LHCN-M2 (cell line): ENCODE measurements at regions not wholly inside any gene's neighbourhood (a gene's known extent, or its start where the extent isn't known, plus 50 kb on each side); places are given as distances from the start of the nearest gene placed in this dataset.
A peak's percentile ranks its signal among the peaks of the same experiment; 100 is the strongest.

Source experiments
- DNase-seq: peaks from one replicate; pipeline ENCODE4 v3.0.0-alpha.2; 2012; ENCODE audit warnings: low read depth

GRCh38 chr6:147755999-147756398, 247.5 kb downstream of the SAMD5 start:
- DNase-seq: no peak

GRCh38 chr6:147756891-147757290, 248.4 kb downstream of the SAMD5 start:
- DNase-seq: no peak

- DNase-seq: no peak
Observed at GRCh38 chr6:147757291-147757690, 248.8 kb downstream of the SAMD5 start.

- DNase-seq: peak; percentile 17
Observed at GRCh38 chr6:147758303-147758702, 249.8 kb downstream of the SAMD5 start.

GRCh38 chr6:147759093-147759492, 250.6 kb downstream of the SAMD5 start:
- peak; percentile 27 for DNase-seq

- no peak for DNase-seq
Observed at GRCh38 chr6:147759536-147759935, 251.0 kb downstream of the SAMD5 start.

- no peak for DNase-seq
Observed at GRCh38 chr6:147765541-147765940, 257.1 kb downstream of the SAMD5 start.

- DNase-seq: no peak
Observed at GRCh38 chr6:147768969-147769368, 260.5 kb downstream of the SAMD5 start.

GRCh38 chr6:147769496-147770087, 261.1 kb downstream of the SAMD5 start:
- DNase-seq: no peak

- no peak for DNase-seq
Observed at GRCh38 chr6:147770221-147770620, 261.7 kb downstream of the SAMD5 start.

- no peak for DNase-seq
Observed at GRCh38 chr6:147772724-147773123, 264.2 kb downstream of the SAMD5 start.

- DNase-seq: no peak
Observed at GRCh38 chr6:147774856-147775255, 266.4 kb downstream of the SAMD5 start.

- no peak for DNase-seq
Observed at GRCh38 chr6:147776631-147777213, 268.2 kb downstream of the SAMD5 start.

GRCh38 chr6:147779624-147780023, 271.1 kb downstream of the SAMD5 start:
- DNase-seq: no peak

GRCh38 chr6:147782302-147782701, 273.8 kb downstream of the SAMD5 start:
- peak; percentile 49 for DNase-seq

- DNase-seq: no peak
Observed at GRCh38 chr6:147784371-147784770, 275.9 kb downstream of the SAMD5 start.

GRCh38 chr6:147787417-147787816, 278.9 kb downstream of the SAMD5 start:
- peak; percentile 11 for DNase-seq

GRCh38 chr6:147789430-147789947, 281.0 kb downstream of the SAMD5 start:
- DNase-seq: no peak

GRCh38 chr6:147793871-147794643, 285.6 kb downstream of the SAMD5 start:
- peak; percentile 6 for DNase-seq

GRCh38 chr6:147802459-147802858, 294.0 kb downstream of the SAMD5 start:
- peak; percentile 3 for DNase-seq

- DNase-seq: no peak
Observed at GRCh38 chr6:147805155-147805554, 296.7 kb downstream of the SAMD5 start.

GRCh38 chr6:147806697-147807096, 298.2 kb downstream of the SAMD5 start:
- DNase-seq: no peak

GRCh38 chr6:147808640-147809039, 300.1 kb downstream of the SAMD5 start:
- DNase-seq: no peak
